ENCODE measurements at regions not wholly inside any gene's neighbourhood (a gene's known extent, or its start where the extent isn't known, plus 50 kb on each side); places are given as distances from the start of the nearest gene placed in this dataset.

GRCh38 chr11:97770570-97770969, 1250.2 kb upstream of the CNTN5 start:
- TF ChIP-seq NUFIP1 (IDR thresholded peaks at IDR 0.05; ENCODE audit: partially characterized antibody) (no peak), U2AF2 (optimal IDR thresholded peaks at IDR 0.05; ENCODE audit: low read depth, low read length) (no peak), CHD7 (IDR thresholded peaks at IDR 0.05; ENCODE audit: low read depth, low read length) (no peak), FOXJ2 (tag; IDR thresholded peaks at IDR 0.05) (no peak), ZBTB34 (CRISPR knock-in tag; IDR thresholded peaks at IDR 0.05) (no peak), EZH2 (IDR thresholded peaks at IDR 0.05; ENCODE audit: borderline replicate concordance, low read depth, low read length) (no peak), GATA2 (CRISPR knock-in tag; IDR thresholded peaks at IDR 0.05) (no peak)

All from K562 (cell line).